COLO668 (cell line): ENCODE measurements at regions not wholly inside any gene's neighbourhood (a gene's known extent, or its start where the extent isn't known, plus 50 kb on each side); places are given as distances from the start of the nearest gene placed in this dataset.

Source experiments
- DNase-seq: peaks from one replicate; lab custom pipeline; 2025; ENCODE audit not compliant: unreplicated experiment; lab: John Stamatoyannopoulos, UW

DNA sequence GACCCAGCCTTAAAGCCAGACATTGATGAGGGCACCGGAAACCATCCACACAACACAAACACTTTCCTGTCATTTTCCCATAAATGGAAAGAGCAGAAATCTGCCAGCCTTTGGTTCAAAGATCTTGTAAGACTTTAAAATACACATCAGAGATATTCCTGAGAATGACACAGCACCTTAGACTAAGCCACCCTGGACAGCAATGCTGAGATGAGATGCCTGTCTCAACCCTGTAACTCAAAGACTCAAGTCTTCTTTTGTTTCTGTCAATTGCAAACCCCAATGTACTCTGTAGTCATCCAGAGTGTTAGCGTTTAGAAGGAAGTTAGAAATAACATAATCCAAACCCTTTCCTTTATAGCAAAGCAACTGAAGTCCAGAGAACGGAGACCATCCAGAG, 119.2 kb downstream of the CCNA1 start:
- no peak for DNase-seq

DNA sequence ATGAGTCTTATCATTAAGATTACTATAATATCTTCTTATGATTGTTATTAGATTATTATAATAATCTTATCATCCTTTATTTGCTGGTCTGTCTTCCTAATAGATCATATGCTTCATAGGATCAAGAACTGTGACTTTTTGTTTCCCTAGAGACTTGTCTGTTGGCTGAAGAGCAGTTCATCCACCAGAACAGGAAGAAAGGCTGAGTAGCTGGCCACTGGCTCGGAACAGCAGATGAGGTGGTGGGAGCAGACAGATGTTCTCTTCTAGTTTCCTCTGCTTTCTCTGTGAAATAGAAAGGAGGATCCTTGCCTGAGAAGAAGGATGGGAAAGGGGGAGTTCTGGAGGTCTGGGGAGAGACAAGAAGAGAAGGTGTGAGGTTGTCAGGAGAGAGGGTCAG, 120.0 kb downstream of the CCNA1 start:
- no peak for DNase-seq

DNA sequence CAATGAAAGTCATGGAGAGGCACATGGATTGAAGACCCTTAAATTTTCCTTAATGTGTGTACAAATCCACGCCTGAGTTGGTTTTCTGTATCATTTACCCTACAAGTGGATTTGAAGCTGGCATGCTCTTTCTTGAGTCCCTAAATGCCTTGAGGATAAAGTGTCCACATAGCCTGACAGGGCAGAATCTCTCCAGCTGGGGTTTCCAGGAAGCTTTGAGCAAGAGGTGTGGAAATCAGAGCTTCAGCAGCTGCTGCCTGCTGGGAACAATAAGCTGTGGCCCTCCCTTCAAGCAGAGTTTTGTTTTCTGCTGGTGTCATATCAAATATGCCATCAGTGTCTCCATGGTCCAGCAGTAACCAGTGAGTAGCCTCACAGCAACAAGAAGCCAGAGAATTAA, 120.3 kb upstream of the SERTM1 start:
- no peak for DNase-seq

DNA sequence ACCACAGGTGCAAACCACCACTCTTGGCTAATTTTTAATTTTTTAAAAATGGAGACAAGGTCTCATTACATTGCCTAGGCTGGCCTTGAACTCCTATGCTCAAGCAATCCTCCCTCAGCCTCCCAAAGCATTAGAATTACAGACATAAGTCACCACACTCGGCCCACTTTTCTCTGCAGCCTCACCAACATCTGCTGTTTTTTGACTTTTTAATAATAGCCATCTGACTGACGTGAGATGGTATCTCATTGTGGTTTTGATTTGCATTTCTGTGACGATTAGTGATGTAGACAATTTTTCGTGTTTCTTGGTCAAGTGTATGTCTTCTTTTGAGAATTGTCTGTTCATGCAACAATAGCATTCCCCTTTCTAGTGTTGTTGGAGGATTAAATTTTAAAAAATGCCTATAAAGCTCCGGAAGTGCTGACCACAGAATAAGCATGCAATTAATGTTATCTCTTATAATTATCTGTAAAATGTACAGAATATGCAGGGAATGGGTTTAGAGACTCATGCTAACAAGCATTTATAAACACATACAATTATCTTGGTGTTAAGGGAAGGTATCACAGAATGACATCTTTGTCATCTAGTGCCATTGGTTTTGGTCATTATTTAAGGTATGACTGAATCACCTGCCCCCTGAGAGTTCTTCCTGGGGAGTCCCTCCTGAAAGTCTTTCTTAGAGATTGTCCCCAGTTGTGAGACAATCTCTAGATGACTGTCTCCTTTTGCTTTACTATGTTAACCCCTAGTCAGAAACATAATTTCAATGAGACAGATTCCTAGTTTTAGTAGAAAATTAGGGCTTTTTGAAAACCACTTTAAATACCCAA, 118.5 kb upstream of the SERTM1 start:
- DNase-seq, result no peak

DNA sequence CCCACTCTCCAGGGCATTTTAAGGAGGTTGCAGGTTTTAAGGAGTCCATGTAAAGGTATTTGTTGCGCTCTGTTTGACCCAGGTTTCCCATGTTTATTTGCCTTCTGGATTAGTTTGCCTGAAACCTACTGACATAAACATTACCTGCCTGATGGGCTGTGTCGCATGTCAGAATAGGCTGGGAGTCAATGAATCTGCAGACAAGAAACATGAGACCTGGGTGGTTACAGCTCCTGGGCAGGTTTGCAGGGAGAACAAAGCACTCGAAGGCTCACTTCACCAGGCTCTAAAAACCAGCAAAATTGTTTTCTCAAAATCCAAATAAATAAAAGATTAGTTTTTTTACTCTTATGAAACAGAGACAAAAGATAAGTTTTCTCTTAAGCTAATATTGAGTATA, 114.4 kb upstream of the SERTM1 start:
- no peak for DNase-seq

DNA sequence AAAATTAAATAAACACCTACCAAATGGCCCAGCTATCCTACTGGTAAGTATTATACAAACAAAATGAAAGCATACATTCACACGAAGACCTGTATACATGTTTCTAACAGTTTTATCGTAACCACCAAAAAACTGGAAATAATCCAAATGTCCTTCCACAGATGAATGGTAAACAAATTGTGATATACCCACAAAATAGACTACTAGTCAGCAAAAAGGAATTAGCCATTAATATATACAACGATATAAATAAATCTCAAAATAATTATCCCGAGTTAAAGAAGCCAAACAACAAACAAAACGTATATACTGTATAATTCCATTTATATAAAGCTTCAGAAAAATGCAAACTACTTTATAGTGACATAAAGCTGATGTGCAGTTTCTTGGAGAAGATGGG, 106.3 kb upstream of the SERTM1 start:
- DNase-seq, result no peak

DNA sequence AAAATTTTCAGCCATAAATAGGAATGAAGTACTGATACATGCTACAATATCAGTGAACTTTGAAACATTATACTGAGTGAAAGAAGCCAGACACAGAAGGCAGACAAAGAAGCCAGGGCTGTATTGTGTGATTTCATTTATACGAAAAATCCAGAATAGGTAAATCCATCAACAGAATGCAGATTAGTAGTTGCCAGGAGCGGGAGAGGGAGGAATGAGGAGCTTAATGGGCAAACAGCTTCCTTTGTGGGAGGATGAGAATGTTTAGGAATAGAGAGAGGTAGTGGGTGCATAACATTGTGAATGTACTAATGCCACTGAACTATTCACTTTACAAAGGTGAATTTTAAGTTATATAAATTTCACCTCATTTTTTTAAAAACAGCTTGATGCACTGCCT, 103.3 kb upstream of the SERTM1 start:
- DNase-seq, result no peak

DNA sequence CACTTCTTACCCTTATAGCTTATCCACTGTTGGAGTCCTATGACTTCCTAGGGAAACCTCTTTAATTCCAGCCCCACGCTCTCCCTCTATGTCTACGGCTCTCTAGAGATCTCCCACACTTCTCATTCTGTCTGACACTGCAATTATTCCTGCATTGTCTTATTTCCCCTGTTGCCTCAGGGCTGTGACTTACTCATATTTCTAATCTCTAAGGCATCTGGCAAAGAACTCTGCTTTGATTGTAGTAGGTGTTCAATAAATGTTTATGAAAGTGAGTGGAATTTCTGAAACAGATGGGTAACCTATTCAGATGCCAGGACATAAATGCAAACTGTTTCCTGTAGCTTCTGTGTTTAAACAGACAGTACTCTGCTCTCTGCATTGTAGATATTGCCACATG, 102.4 kb upstream of the SERTM1 start:
- no peak for DNase-seq

DNA sequence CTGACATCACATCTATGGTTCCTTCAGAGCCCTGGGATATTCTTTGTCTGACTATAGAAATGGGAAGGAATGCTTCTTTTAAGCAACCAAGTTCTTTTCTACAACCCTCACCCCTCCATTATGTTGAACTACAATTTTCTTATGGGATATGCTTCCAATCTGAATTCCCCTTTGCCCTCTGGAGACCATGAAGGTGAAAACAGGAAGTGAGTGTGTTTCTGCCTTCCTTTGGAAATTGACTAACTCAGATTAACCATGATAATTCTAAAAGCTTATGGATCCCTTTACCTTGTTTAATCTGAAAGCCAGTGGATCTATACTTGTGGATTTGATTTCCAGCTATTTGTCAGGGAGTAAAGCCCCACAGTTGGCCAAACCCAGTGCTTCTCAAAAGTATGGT, 90.8 kb upstream of the SERTM1 start:
- no peak for DNase-seq

DNA sequence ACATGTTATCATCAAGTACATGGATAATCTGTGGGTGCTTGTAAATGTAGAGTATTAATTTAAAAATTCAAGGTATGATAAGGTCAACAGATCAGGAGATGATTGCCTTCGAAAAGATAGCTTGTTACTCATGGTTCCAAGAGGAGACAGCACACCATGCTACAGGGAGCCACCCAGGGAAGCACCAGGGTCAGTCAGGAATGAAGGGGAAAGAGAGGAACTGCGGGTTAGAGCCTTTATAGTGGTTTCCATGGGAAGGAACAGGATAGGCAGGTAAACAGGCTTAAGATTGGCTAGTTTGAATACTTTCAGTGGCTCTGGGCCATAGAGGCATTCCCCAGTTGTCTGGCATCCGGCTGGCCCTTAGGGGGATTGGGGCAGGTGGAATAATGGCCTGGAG, 74.2 kb upstream of the SERTM1 start:
- DNase-seq, result no peak

DNA sequence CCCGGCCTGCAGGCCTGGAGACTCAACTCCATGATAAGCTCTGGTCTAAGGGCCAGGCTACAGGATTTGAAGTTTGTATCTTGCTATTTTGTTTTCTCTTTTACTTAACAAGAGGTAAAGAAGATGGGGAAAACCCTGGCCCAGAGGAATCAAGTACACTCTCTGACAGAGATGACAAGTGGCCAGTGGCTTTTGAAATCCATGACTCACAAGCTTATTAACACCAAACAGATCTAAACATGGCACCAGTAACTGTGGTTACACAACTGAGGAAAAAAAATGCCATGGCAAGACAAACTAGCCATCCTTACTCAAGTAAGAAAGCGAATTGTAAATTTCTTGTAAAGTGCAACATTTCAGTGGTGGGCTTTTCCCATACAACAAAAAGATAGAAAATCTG, 72.6 kb upstream of the SERTM1 start:
- DNase-seq, result no peak

DNA sequence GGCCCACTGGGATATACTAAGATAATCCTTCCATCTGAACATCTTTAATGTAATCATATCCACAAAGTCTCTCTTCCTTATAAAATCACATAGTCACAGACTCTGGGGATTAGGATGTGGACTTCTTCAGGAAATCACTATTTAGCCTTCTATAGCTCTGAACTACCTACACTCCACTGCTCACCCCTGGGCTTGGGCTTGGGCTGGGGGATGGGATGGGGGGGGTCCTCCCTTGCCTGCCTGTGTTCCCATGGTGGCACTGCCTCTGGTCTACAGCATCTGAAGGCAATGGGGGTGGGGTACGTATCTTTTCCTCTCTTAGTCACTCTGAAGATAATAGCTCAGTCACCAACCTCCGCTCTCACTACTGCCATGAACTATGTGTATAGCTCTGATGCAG, 67.8 kb upstream of the SERTM1 start:
- no peak for DNase-seq

DNA sequence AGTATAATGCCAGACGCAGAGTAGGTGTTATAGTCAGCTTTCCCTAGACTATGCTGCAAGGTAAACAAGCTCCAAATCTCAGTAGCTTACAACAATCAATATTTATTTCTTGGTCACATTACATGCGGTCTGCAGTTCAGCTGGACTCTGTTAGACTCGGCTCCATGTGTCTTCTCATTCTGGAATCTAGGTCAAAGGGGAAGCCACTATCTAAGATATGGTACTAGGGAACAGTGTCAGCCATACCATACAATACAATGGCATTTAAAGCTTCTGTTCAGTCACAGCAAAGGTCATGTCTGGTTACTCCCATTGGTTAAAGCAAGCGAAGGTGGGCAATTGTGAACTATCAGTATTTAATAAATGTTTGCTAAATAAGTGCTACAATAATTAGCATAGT, 65.3 kb upstream of the SERTM1 start:
- DNase-seq, result no peak

DNA sequence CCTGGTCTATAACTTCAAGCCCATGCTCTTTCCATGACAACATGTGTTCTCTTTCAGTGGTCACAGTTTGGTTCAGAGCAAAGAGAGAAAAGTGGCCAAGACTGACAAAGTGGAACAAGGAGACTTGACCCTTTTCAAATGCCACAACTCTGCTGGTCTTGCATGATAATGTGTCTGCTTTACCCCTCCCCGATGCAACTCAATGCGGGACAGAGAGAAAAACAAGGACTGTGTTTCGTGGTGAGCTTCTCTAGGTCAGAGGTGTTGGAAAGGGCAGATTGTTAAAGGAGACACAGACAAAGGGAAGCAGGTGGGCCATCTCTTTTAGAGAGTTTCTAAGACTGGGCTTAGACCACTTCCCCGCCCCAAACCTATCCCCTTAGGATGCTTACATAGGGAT, 61.6 kb upstream of the SERTM1 start:
- DNase-seq, result no peak

DNA sequence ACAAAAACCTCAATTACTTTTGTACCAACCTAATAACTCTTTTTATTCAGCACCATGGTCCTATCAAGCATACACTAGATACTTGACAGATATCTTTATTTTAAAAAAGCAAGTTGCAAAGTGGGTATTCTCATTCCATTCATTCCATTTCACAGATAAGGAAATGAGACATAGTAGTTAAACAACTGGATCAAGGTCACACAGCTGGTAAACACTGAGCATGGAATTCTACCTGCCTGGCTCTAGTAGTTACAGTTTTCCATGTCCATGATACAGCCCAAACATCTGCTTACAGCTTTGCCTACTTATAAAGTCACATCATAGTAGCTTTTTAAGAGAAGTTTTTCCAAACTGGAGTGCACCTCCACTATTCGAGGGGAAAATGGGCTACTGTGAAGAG, 57.1 kb upstream of the SERTM1 start:
- DNase-seq, result no peak

DNA sequence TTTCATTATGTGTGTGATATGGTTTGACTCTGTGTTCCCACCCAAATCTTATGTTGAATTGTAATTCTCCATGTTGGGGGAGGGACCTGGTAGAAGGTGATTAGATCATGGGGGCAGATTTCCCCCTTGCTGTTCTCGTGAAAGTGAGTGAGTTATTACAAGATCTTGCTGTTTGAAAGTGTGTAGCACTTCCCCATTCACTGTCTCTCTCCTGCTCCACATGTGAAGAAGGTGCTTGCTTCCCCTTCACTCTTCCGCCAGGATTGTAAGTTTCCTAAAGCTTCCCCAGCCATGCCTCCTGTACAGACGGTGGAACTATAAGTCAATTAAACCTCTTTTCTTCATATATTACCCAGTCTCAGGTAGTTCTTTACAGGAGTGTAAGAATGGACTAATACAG, 54.3 kb upstream of the SERTM1 start:
- DNase-seq, result no peak
